SHP77 (cell line): ENCODE measurements at regions not wholly inside any gene's neighbourhood (a gene's known extent, or its start where the extent isn't known, plus 50 kb on each side); places are given as distances from the start of the nearest gene placed in this dataset.
"Not testable (repeated sequence)": the region's sequence is repeated elsewhere in the genome, so short reads cannot be mapped to it uniquely, and the experiment has no call there.

Experiments
- DNase-seq, 2 experiments: peaks; one replicate each; lab custom pipeline; 2025; lab: John Stamatoyannopoulos, UW

DNA sequence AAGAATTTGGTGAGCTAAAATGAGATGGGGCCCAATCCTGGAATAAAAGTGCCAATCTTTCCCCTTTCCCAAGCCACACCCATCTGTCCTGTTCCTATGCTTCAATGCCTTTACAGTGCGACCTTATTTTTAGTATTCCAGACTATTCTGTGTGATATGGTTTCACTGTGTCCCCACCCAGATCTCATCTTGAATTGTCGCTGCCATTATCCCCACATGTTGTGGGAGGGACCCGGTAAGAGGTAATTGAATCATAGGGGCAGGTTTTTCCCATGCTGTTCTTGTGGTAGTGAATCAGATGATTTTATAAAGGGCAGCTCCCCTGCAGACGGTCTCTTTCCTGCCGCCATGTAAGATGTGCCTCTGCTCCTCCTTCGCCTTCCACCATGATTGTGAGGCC lies 129.3 kb upstream of the KIF26B start:
- no peak for DNase-seq

- no peak for DNase-seq
Measured at GRCh38 chr1:245023222-245023621, 131.6 kb upstream of the KIF26B start.

GRCh38 chr1:245019910-245020486 lies 134.8 kb upstream of the KIF26B start:
- DNase-seq = no peak

- no peak for DNase-seq
Measured at GRCh38 chr1:245016700-245017099, 138.1 kb upstream of the KIF26B start.

- no peak for DNase-seq
Measured at GRCh38 chr1:245015031-245015430, 139.8 kb upstream of the KIF26B start.

GRCh38 chr1:245014247-245015029 lies 140.3 kb upstream of the KIF26B start:
- no peak for DNase-seq

DNA sequence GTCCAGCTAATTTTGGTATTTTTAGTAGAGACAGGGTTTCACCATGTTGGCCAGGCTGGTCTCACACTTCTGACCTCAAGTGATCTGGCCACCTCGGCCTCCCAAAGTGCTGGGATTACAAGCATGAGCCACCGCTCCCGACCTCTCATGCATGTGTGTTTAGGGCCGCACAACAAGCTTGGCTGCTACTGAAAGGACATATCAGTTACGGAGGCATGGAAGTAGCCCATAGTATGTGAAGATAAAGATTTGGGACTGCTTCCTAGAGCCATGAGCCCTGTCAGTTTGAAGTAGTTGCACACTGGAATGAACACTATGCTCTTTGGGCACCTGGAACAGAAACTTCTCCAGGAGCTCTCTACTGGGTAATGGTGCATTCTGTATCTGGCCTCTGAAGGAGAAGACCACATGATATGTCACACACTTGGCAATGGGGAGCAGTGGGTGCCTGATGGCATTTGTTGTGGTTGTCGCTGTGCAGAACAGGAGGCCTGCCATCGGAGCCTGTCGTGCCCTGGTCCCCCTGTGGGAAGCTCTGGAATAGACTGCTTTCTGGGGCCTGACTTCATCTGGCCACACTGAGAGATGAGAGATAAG lies 144.7 kb upstream of the KIF26B start:
- DNase-seq = no peak

DNA sequence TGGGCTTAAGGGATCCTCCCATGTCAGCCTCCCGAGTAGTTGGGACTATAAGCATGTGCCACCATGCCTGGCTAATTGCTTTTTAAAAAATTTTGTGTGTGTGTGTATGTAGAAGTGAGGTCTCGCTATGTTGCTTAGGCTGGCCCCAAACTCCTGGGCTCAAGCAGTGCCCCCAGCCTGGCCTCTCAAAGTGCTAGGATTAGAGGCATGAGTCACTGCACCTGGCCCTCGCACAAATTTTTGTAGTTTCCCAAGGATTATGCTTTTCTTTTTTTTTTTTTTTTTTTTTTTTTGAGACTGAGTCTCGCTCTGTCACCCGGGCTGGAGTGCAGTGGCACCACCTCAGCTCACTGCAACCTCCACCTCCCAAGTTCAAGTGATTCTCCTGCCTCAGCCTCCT lies 144.4 kb upstream of the HNRNPU start:
- no peak for DNase-seq

DNA sequence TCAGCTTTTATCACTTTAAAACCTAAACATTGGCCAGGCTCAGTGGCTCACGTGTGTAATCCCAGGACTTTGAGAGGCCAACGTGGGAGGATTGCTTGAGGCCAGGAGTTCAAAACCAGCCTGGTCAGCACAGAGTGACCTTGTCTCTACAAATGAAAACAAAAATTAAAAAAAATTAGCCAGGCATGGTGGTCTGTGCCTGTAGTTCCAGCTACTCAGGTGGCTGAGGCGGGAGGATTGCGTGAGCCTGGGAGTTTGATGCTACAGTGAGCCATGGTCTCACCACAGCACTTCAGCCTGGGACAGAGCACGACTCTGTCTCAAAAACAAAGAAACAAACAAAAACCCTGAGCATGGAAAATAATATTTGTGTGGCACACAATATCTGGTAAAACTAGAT lies 143.5 kb upstream of the HNRNPU start:
- no peak for DNase-seq

- no peak for DNase-seq
Measured at GRCh38 chr1:245003246-245003645, 138.9 kb upstream of the HNRNPU start.

GRCh38 chr1:245001252-245001651 lies 136.9 kb upstream of the HNRNPU start:
- DNase-seq = no peak

DNA sequence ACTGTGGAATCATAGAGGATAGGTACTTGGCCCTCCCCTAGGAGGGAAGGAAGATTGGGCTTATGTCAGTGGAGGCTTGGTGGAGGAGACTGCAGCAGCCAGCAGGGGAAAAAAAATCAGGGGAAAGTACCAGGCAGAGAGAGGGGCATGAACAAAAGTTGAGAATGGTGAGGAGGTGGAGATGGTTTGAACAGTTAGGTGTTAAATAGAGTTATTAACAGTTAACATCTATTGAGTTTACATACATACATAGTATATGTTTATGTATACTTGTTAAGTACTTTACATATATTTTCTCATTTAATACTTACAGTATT lies 136.5 kb upstream of the HNRNPU start:
- no peak for DNase-seq

DNA sequence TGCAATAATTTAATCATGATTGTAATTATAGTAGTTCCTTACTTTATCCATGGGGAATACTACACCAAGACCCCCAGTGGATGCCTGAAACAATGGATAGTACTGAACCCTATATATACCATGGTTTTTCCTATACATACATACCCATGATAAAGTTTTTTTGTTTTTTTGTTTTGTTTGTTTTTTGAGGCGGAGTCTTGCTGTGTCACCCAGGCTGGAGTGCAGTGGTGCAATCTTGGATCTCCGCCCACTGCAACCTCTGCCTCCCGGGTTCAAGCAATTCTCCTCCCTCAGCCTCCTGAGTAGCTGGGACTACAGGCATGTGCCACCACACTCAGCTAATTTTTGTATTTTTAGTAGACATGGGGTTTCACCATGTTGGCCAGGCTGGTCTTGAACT lies 135.3 kb upstream of the HNRNPU start:
- not testable (repeated sequence) for DNase-seq

DNA sequence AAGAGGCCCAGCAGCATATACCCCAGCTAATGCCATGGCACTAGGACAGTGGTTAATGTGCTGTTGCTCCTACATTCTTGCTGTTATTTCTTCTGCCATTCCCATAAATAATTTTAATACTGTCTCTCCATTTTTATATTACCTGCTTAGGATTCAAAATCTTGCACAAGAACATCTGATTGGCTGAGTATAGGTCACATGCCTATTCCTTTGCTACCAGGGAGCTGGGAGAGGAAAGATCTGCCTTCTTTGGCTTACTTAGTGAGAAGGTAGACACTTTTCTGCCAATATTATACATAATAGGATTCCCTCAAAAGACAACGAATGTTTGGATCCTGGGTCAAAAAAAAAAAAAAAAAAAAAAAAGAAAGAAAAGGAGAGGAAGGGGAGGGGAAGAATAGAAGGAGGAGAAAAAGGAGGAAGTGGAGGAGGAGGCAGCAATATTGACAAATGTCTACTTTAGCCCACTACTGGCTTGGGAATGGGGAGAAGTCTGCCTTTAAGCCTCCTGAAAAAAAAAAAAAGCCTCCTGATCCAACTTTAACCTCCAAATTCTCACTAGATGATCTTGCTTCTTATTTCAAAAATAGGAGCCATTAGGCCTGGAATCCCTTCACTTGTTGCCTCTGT lies 134.5 kb upstream of the HNRNPU start:
- DNase-seq = no peak

DNA sequence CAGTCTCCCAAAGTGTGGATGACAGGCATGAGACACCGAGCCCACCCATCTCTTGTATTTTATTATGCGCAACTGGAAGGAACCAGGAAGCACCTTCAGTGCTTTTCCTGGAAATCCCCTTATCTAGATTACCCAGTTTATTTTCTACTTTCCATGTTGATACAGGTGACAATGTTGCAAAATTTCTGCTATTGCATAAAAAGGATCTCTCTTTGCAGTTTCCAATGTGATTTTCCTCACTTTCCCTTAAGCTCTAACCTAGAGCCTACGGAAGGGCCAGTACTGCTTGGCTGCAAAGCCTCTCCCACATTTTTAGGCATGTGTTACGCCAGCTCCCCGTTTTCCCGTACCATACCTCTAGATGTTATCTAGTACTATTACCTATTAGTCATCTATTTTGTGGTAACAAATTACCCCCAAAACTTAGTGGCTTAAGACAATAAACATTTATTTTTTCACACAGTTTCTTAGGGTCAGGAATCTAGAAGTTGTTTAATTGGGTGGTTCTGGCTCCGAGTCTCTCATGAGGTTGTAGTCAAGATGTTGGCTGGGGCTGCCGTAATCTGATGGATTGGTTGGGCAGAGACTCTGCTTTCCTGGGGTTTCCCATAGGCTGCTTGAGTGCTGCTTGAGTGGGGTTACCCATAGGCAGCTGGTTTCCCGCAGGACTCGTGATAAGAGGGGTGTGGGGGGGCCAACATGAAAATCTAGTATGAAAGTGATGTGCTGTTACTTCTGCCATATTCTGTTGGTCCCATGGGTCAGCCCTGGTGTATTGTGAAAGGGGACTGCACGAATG lies 131.5 kb upstream of the HNRNPU start:
- DNase-seq = no peak

DNA sequence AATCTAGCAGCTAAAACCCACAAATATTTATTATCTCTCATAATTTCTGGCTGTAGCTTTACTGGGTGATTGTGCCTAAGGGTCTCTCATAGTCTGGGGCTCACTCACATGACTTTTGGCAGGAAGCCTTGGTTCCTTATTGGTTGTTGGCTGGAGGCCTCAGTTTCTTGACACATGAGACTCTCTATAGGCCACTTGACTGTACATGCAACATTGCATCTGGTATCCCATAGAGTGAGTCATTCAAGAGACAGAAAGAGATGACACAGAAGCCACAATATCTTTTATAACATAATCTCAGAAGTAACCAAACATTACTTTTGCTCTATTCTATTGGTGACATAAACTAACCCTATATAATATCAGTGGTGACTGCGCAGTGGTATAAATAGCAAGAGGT lies 128.5 kb upstream of the HNRNPU start:
- no peak for DNase-seq

GRCh38 chr1:244989813-244990212 lies 125.5 kb upstream of the HNRNPU start:
- DNase-seq = no peak

GRCh38 chr1:244988521-244988920 lies 124.2 kb upstream of the HNRNPU start:
- DNase-seq = no peak

- no peak for DNase-seq
Measured at GRCh38 chr1:244980605-244981004, 116.3 kb upstream of the HNRNPU start.

- DNase-seq = no peak
Measured at GRCh38 chr1:244974550-244974949, 110.2 kb upstream of the HNRNPU start.

GRCh38 chr1:244974106-244974505 lies 109.8 kb upstream of the HNRNPU start:
- no peak for DNase-seq

DNA sequence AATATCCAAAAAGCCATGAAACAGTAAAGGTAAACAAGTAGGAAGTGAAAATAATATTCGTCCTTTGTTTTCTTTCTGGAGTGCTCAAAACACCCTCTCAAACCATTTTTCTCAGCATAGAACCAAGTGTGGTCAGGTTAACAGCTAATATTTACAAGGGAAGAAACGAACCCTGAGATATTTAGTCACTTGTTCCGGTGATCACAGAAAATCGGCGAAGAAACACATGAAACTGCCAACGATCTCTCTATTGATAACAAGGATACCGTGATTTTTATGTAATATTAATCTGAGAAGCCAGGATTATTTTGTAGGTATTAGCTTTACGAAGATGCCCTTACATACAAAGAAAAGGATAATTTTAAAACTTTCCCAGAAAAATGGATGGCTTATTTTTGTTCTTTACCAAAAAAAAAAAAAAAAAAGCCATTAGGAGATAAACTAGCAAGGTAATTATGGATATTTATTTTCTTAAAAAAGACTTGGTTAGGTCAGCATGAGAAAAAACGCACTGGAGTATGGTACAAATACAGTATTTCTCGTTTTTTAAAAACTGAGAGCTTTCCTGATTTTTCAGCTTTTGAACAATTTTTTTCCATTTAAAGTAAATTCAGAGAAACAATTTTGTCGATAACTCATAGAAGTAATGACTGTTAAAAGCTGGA lies 107.3 kb upstream of the HNRNPU start:
- no peak for DNase-seq
